Right lobe of liver (tissue), 6 donors: ENCODE measurements at regions not wholly inside any gene's neighbourhood (a gene's known extent, or its start where the extent isn't known, plus 50 kb on each side); places are given as distances from the start of the nearest gene placed in this dataset.

Source experiments
- ATAC-seq, 4 donors: fragments of 200-7000 bp; cut with Tn5 transposase; one replicate each; pipeline ENCODE4 v1.9.1; 2020; ENCODE audit warnings: mild to moderate bottlenecking in 4 of 4, moderate library complexity in 4 of 4
- DNase-seq, 3 donors: peaks; one replicate each; pipeline ENCODE4 v3.0.0-alpha.2; 2020
- H3K27ac ChIP-seq, 3 donors: fragments of 200-600 bp; one replicate each; pipeline ENCODE4 v1.8.0; 2022
- H3K27me3 ChIP-seq, 2 donors: fragments of 200-600 bp; one replicate each; pipeline ENCODE4 v1.8.0; 2022
- H3K36me3 ChIP-seq, 4 donors: fragments of 200-600 bp; sonication (generic) in 1 of 4; one replicate each; pipeline versions ENCODE4 v1.5.1 to v1.8.0; 2017 to 2022; ENCODE audit warnings: control low read depth in 1 of 4
- H3K4me1 ChIP-seq, 4 donors: fragments of 200-600 bp; sonication (generic) in 1 of 4; one replicate each; pipeline versions ENCODE4 v1.5.1 to v1.8.0; 2017 to 2022; ENCODE audit warnings: control low read depth in 1 of 4
- H3K4me3 ChIP-seq, 3 donors: fragments of 200-600 bp; one replicate each; pipeline ENCODE4 v1.8.0; 2022
- H3K9me3 ChIP-seq, 4 donors: fragments of 200-600 bp; sonication (generic) in 1 of 4; one replicate each; pipeline versions ENCODE4 v1.5.1 to v1.8.0; 2017 to 2022; ENCODE audit warnings: control low read depth in 1 of 4
- POLR2A ChIP-seq: fragments of 450-650 bp; IDR thresholded peaks from one replicate; pipeline ENCODE4 v1.6.1; 2017; ENCODE audit warnings: antibody characterized with exemption, mild to moderate bottlenecking
- WGBS: methylation state at CpG from one replicate; pipeline ENCODE4 v1.1.6; 2018; ENCODE audit warnings: low coverage, low lambda C conversion rate; ENCODE audit not compliant: insufficient coverage; ENCODE audit errors: missing lambda C conversion rate; 5-methylcytosine and 5-hydroxymethylcytosine counted together
- intact Hi-C, 2 donors: fragments of 100-400 bp; cut with DNase I; formaldehyde crosslinking; loops; one replicate each; pipeline versions ENCODE4 v1.11.2 to v1.14.1; 2022
- TF ChIP-seq, protein P1 (sequence below), 4 donors: fragments of 200-600 bp in 3 of 4; fragments of 450-650 bp in 1 of 4; IDR thresholded peaks; one replicate each; pipeline versions ENCODE4 v1.5.1 to v1.8.0; 2016 to 2022; ENCODE audit warnings: antibody characterized with exemption in 4 of 4, mild to moderate bottlenecking in 2 of 4
- donor health status: DM: no; HTN: yes; CAD: no.
- donor health status: DM: no; HTN: no; CAD: no.
- donor health status: DM: no; HTN: no; CAD: no.
- donor health status: DM: no; HTN: yes; CAD: no.
- donor health status: DM: no; HTN: yes; CAD: no.

DNA sequence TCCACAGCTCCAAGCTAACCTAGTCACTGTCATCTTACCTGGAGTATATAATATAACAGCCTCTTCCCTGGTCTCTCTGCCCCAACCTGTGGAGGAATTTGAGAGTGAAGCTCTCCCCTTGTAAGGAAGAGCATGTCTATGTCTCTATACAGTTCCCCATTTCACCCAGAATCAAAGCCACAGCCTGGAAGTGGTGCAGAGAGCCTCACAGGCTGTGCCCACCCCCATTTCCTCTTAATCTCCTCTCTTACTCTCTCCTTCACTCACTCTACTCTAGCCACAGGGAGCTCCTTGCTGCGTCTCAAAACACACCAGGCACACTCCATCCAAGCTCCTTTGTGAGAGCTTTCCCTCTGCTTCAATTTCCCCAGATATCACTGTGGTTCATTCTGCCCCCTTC is 302.5 kb upstream of the ISX start:
- no peak overlapping the region for H3K4me3 ChIP-seq
- ATAC-seq (no peak), DNase-seq (no peak)
- no peaks in the 10 kb centered on the region for H3K9me3 ChIP-seq
- H3K27me3 ChIP-seq, result no peaks in the 10 kb centered on the region
- H3K36me3 ChIP-seq, result no peaks in the 10 kb centered on the region
- H3K4me1 ChIP-seq, result no peaks in the 10 kb centered on the region
- TF ChIP-seq POLR2A, result no peak
- TF ChIP-seq, protein P1, sequence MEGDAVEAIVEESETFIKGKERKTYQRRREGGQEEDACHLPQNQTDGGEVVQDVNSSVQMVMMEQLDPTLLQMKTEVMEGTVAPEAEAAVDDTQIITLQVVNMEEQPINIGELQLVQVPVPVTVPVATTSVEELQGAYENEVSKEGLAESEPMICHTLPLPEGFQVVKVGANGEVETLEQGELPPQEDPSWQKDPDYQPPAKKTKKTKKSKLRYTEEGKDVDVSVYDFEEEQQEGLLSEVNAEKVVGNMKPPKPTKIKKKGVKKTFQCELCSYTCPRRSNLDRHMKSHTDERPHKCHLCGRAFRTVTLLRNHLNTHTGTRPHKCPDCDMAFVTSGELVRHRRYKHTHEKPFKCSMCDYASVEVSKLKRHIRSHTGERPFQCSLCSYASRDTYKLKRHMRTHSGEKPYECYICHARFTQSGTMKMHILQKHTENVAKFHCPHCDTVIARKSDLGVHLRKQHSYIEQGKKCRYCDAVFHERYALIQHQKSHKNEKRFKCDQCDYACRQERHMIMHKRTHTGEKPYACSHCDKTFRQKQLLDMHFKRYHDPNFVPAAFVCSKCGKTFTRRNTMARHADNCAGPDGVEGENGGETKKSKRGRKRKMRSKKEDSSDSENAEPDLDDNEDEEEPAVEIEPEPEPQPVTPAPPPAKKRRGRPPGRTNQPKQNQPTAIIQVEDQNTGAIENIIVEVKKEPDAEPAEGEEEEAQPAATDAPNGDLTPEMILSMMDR (IDR thresholded peaks at IDR 0.05), result no peak
- no peak overlapping the region for H3K27ac ChIP-seq
- intact Hi-C loops, result no loop called here
- 23% methylated on average over 1 of the region's 1 CpG for WGBS

DNA sequence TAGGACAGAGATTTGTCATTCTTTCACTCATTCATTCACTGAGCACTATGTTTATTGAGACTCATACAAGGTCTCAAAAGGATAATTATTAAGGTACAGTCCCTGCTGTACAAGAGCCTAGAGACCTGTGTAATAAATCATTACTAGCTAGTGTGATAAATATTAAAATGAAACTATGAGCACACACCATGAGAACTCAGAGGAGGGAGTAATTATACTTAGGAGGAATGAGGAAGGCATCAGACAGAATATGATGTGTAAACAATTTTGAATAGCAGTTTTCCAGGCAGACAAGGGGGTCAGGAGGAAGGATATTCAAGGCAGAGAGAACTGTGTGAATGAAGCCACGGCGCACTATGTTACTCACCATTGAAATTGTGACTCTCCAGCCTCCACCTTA is 300.8 kb upstream of the ISX start:
- DNase-seq (no peak), ATAC-seq (no peak)
- Histone ChIP-seq H3K9me3 (no peaks in the 10 kb centered on the region), H3K4me1 (no peaks in the 10 kb centered on the region), H3K36me3 (no peaks in the 10 kb centered on the region), H3K27me3 (no peaks in the 10 kb centered on the region), H3K27ac (no peak overlapping the region), H3K4me3 (no peak overlapping the region)
- 52% methylated on average over 2 of the region's 2 CpGs for WGBS
- intact Hi-C loops, result no loop called here
- TF ChIP-seq, protein P1 (IDR thresholded peaks at IDR 0.05), result no peak
- TF ChIP-seq POLR2A, result no peak

DNA sequence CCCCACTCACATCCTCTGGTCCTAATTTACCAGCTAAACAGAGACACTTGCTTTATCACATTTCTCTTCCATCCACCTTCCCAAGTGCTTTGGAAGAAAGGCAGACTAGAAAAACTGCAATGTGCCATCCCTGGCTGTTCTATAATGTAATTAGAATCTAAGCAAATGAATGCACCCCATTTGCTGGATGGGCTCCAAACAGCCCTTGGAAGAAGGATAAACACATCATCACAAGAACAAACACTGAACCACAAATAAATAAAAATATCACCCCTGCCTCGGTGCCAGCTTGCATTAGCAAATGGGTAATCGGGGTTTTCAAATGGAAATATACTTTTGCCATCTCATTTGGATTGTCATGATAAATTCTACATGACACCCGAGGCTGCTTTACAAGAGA is 296.6 kb upstream of the ISX start:
- Histone ChIP-seq H3K9me3 (no peaks in the 10 kb centered on the region), H3K27ac (no peak overlapping the region), H3K27me3 (no peaks in the 10 kb centered on the region), H3K36me3 (no peaks in the 10 kb centered on the region), H3K4me3 (no peak overlapping the region), H3K4me1 (no peaks in the 10 kb centered on the region)
- DNase-seq, result no peak
- TF ChIP-seq POLR2A, result no peak
- TF ChIP-seq, protein P1 (IDR thresholded peaks at IDR 0.05), result no peak
- no peak for ATAC-seq
- intact Hi-C loops, result no loop called here
- WGBS, result 56% methylated on average over 3 of the region's 3 CpGs

DNA sequence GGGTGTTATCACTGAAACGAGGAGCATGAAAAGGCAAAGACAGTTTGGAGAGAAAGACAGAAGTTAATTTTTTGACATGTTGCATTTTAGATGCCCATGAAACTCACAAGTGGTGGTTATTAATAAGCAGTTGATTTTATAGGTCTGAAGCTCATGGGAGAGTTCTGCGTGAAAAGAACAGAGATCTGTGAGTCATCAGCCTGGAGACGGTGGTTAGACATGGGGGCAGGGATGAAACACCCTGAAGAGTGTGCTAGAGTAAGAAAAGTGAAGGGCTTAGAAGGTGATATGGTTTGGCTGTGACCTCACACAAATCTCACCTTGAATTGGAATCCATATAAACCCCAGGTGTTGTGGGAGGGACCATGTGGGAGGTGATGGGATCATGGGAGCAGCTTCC is 289.1 kb upstream of the ISX start:
- Histone ChIP-seq H3K27ac (no peak overlapping the region), H3K9me3 (no peaks in the 10 kb centered on the region), H3K4me1 (no peaks in the 10 kb centered on the region), H3K27me3 (no peaks in the 10 kb centered on the region), H3K36me3 (no peaks in the 10 kb centered on the region), H3K4me3 (no peak overlapping the region)
- intact Hi-C loops, result no loop called here
- no peak for ATAC-seq
- 42% methylated on average over 3 of the region's 3 CpGs for WGBS
- no peak for DNase-seq
- TF ChIP-seq, protein P1 (IDR thresholded peaks at IDR 0.05), result no peak
- TF ChIP-seq POLR2A, result no peak

DNA sequence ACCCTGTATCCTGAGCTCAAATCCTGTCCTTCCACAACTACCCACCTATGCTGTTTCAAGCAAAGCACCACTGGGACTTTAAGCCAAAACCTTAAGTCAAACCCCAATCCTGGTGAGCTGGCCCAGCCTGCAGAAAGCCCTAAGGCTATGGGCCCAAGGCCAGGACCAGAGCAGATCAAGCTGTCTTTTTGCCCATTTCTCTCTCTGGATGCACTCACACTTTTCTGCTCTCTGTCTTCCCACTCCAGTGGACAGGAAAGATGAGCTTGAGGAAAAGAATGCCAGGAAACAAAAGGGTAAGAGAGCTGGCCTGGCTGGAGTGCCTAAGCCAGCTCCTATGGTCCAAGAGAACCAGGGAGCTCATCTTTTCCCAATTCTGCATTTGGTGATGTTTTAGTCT is 284.3 kb upstream of the ISX start:
- no peak for TF ChIP-seq POLR2A
- TF ChIP-seq, protein P1 (IDR thresholded peaks at IDR 0.05), result no peak
- no peaks in the 10 kb centered on the region for H3K27me3 ChIP-seq
- intact Hi-C loops, result no loop called here
- H3K36me3 ChIP-seq, result no peaks in the 10 kb centered on the region
- H3K4me1 ChIP-seq, result no peaks in the 10 kb centered on the region
- no peak overlapping the region for H3K27ac ChIP-seq
- H3K9me3 ChIP-seq, result no peaks in the 10 kb centered on the region
- DNase-seq (no peak), ATAC-seq (no peak)
- H3K4me3 ChIP-seq, result no peak overlapping the region
